Heart left ventricle (tissue), 16 donors: ENCODE measurements at regions not wholly inside any gene's neighbourhood (a gene's known extent, or its start where the extent isn't known, plus 50 kb on each side); places are given as distances from the start of the nearest gene placed in this dataset.
"Not testable (repeated sequence)": the region's sequence is repeated elsewhere in the genome, so short reads cannot be mapped to it uniquely, and the experiment has no call there.

ENCODE experiments used
- ATAC-seq, 4 donors: fragments of 200-7000 bp; cut with Tn5 transposase; one replicate each; pipeline ENCODE4 v1.9.1; 2020 to 2022; ENCODE audit warnings: moderate library complexity in 4 of 4, mild to moderate bottlenecking in 3 of 4, moderate number of reproducible peaks in 1 of 4
- DNase-seq, 5 donors: peaks; one replicate each; pipeline ENCODE4 v3.0.0-alpha.2; 2020
- H3K27ac ChIP-seq, 12 donors: fragments of 200-600 bp; sonication (generic) in 4 of 12; one replicate each; pipeline versions ENCODE4 v1.5.0 to v1.8.0; 2016 to 2022; ENCODE audit warnings: mild to moderate bottlenecking in 2 of 12
- H3K27me3 ChIP-seq, 9 donors: fragments of 200-600 bp; sonication (generic) in 2 of 9; one replicate each; pipeline versions ENCODE4 v1.5.1 to v1.8.0; 2016 to 2022; ENCODE audit warnings: mild to moderate bottlenecking in 3 of 9
- H3K36me3 ChIP-seq, 9 donors: fragments of 200-600 bp; sonication (generic) in 2 of 9; one replicate each; pipeline versions ENCODE4 v1.5.0 to v1.8.0; 2018 to 2022; ENCODE audit warnings: mild to moderate bottlenecking in 2 of 9
- H3K4me1 ChIP-seq, 12 donors: fragments of 200-600 bp; sonication (generic) in 4 of 12; one replicate each; pipeline versions ENCODE4 v1.5.0 to v1.8.0; 2016 to 2022; ENCODE audit warnings: mild to moderate bottlenecking in 3 of 12
- H3K4me3 ChIP-seq, 12 donors: fragments of 200-600 bp; sonication (generic) in 4 of 12; one replicate each; pipeline versions ENCODE4 v1.5.0 to v1.8.0; 2017 to 2022; ENCODE audit warnings: mild to moderate bottlenecking in 9 of 12, moderate library complexity in 4 of 12
- H3K9me3 ChIP-seq, 12 donors: fragments of 200-600 bp; sonication (generic) in 4 of 12; one replicate each; pipeline versions ENCODE4 v1.5.0 to v1.8.0; 2016 to 2022; ENCODE audit warnings: mild to moderate bottlenecking in 1 of 12
- CTCF ChIP-seq, 12 donors: fragments of 200-600 bp; sonication (generic) in 4 of 12; IDR thresholded peaks; one replicate each; pipeline versions ENCODE4 v1.5.0 to v1.8.0; 2018 to 2022; ENCODE audit warnings: antibody characterized with exemption in 12 of 12, mild to moderate bottlenecking in 5 of 12
- POLR2A ChIP-seq, 2 donors: fragments of 450-650 bp; IDR thresholded peaks; one replicate each; pipeline ENCODE4 v1.6.1; 2017; ENCODE audit warnings: antibody characterized with exemption in 2 of 2, mild to moderate bottlenecking in 2 of 2, moderate library complexity in 2 of 2
- WGBS, 4 donors: extraction: QIAGEN DNeasy Blood & Tissue Kit in 2 of 4; methylation state at CpG; one replicate each; pipeline versions ENCODE4 v1.1.5 to v1.1.7; 2013 to 2018; 5-methylcytosine and 5-hydroxymethylcytosine counted together
- intact Hi-C, 10 donors: fragments of 100-400 bp; cut with DNase I; formaldehyde crosslinking; loops; one replicate each; pipeline versions ENCODE4 v1.11.1 to v1.14.2; 2022
- donor health status: ischemic (EF 13 %, LVEDD 7.1; RV severe dilation, severe dysfunction).
- donor health status: healthy with polysubstance abuse.
- donor health status: DM: no; HTN: yes; CAD: no.
- donor health status: DM: no; HTN: no; CAD: no.
- donor health status: ischemic (EF 25% LVEDD 6.9; RV normal size, moderate dysfunction).
- donor health status: ischemic (EF 25% LVEDD 5.7; RV mildly dilated, moderate dysfunction).
- donor health status: healthy.
- donor health status: DM: yes; HTN: yes; CAD: no.
- donor health status: ischemic (EF 35%, LVEDD 5.7; RV mildly dilated, moderate dysfunction).
- donor health status: nonischemic (EF 11% LVEDD 7.7; RV severe dilation, severe dysfunction).
- donor health status: DM: yes; HTN: yes; CAD: no.
- donor health status: PGD.
- donor health status: ischemic (EF 29% LVEDD 5.4; RV normal size, mild dysfunction).
- donor health status: nonischemic (EF 23%, LVEDD 6.1; RV moderate dilation, normal function).

GRCh38 chr7:130803127-130803526, 69.1 kb upstream of the KLF14 start:
- Histone ChIP-seq H3K27me3 (peaks cover 0 to 21% (median 0%) of the 10 kb centered on the region in 9 donors), H3K4me1 (no peaks in the 10 kb centered on the region), H3K9me3 (no peaks in the 10 kb centered on the region), H3K27ac (no peak overlapping the region), H3K36me3 (no peaks in the 10 kb centered on the region), H3K4me3 (no peak overlapping the region)
- ATAC-seq: no peak
- intact Hi-C loops: no loop called here
- no peak for DNase-seq
- TF ChIP-seq CTCF (IDR thresholded peaks at IDR 0.05) (no peak), POLR2A (IDR thresholded peaks at IDR 0.05) (no peak)
- WGBS, 4 donors: 56 to 65% (median 61%) methylated on average over 3 of the region's 3 CpGs

- DNase-seq (no peak), ATAC-seq (no peak)
- Histone ChIP-seq H3K36me3 (no peaks in the 10 kb centered on the region), H3K27ac (no peak overlapping the region), H3K4me3 (no peak overlapping the region), H3K27me3 (peaks cover 0 to 21% (median 0%) of the 10 kb centered on the region in 9 donors), H3K9me3 (no peaks in the 10 kb centered on the region), H3K4me1 (no peaks in the 10 kb centered on the region)
- whole genome bisulfite sequencing, 4 donors: 48 to 60% (median 51%) methylated on average over 3 of the region's 3 CpGs
- intact Hi-C loops: no loop called here
- TF ChIP-seq CTCF (IDR thresholded peaks at IDR 0.05): no peak
- TF ChIP-seq POLR2A (IDR thresholded peaks at IDR 0.05): no peak
Observed at GRCh38 chr7:130804220-130804619, 70.2 kb upstream of the KLF14 start.

- DNase-seq, H3K36me3 ChIP-seq, ATAC-seq, H3K27me3 ChIP-seq, H3K4me1 ChIP-seq, H3K9me3 ChIP-seq, H3K27ac ChIP-seq, intact Hi-C loops, H3K4me3 ChIP-seq: not testable (repeated sequence)
- WGBS, 4 donors: 90 to 93% (median 92%) methylated on average over 4 of the region's 4 CpGs
Observed at GRCh38 chr7:130812819-130813218, 78.8 kb upstream of the KLF14 start.

- Histone ChIP-seq H3K9me3 (peaks cover 0 to 3% (median 0%) of the 10 kb centered on the region in 12 donors), H3K4me3 (no peak overlapping the region), H3K36me3 (no peaks in the 10 kb centered on the region), H3K27ac (no peak overlapping the region), H3K27me3 (no peaks in the 10 kb centered on the region), H3K4me1 (no peaks in the 10 kb centered on the region)
- DNase-seq (no peak), ATAC-seq (no peak)
- WGBS, 4 donors: 35 to 49% (median 42%) methylated on average over 2 of the region's 2 CpGs
- intact Hi-C loops: no loop called here
- TF ChIP-seq CTCF (IDR thresholded peaks at IDR 0.05) (peak in 6 of 12 donors; percentile 14 to 38 (median 32)), POLR2A (IDR thresholded peaks at IDR 0.05) (no peak)
Observed at GRCh38 chr7:130814778-130815335, 80.8 kb upstream of the KLF14 start.

- H3K4me1 ChIP-seq: no peaks in the 10 kb centered on the region
- DNase-seq: no peak
- intact Hi-C loops: no loop called here
- H3K27me3 ChIP-seq: no peaks in the 10 kb centered on the region
- no peak for ATAC-seq
- TF ChIP-seq POLR2A (IDR thresholded peaks at IDR 0.05): no peak
- no peak for TF ChIP-seq CTCF (IDR thresholded peaks at IDR 0.05)
- peaks cover 0 to 3% (median 0%) of the 10 kb centered on the region in 12 donors for H3K9me3 ChIP-seq
- no peaks in the 10 kb centered on the region for H3K36me3 ChIP-seq
- no peak overlapping the region for H3K27ac ChIP-seq
- H3K4me3 ChIP-seq: no peak overlapping the region
- 55 to 69% (median 65%) methylated on average over 2 of the region's 2 CpGs for WGBS, 4 donors
Observed at GRCh38 chr7:130818056-130818455, 84.0 kb upstream of the KLF14 start.
